ENCODE measurements at regions not wholly inside any gene's neighbourhood (a gene's known extent, or its start where the extent isn't known, plus 50 kb on each side); places are given as distances from the start of the nearest gene placed in this dataset.

DNA sequence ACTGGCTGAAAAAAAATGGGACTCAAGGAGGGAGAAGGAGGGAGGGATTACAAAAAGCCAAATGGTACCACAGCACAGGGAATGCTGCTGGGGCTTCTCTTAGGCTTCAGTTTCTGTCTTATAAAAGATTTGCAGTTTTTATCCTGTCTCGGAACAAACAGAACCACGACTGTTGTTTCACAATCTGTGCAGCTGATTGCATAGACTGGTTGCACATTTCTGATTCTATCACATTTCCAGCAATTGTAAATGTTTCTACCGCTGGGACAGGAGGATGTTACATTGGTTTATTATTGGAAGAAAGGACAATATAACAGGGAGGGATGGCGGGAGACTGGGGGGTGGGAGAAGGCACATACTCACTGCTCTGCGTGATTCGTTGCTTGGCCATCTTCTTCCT, 73.5 kb upstream of the ARID1B start:
- TF ChIP-seq, protein P1, sequence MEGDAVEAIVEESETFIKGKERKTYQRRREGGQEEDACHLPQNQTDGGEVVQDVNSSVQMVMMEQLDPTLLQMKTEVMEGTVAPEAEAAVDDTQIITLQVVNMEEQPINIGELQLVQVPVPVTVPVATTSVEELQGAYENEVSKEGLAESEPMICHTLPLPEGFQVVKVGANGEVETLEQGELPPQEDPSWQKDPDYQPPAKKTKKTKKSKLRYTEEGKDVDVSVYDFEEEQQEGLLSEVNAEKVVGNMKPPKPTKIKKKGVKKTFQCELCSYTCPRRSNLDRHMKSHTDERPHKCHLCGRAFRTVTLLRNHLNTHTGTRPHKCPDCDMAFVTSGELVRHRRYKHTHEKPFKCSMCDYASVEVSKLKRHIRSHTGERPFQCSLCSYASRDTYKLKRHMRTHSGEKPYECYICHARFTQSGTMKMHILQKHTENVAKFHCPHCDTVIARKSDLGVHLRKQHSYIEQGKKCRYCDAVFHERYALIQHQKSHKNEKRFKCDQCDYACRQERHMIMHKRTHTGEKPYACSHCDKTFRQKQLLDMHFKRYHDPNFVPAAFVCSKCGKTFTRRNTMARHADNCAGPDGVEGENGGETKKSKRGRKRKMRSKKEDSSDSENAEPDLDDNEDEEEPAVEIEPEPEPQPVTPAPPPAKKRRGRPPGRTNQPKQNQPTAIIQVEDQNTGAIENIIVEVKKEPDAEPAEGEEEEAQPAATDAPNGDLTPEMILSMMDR (IDR thresholded peaks at IDR 0.05; ENCODE audit: low read depth, low read length), result no peak
- TF ChIP-seq EZH2phosphoT487 (IDR thresholded peaks at IDR 0.05; ENCODE audit: low read depth), result no peak
